ENCODE measurements at regions not wholly inside any gene's neighbourhood (a gene's known extent, or its start where the extent isn't known, plus 50 kb on each side); places are given as distances from the start of the nearest gene placed in this dataset.
A peak's percentile ranks its signal among the peaks of the same experiment; 100 is the strongest.

- no peaks in the 10 kb centered on the region for H3K23me2 ChIP-seq (ENCODE audit: insufficient read length, low read depth, low read length, poor library complexity, severe bottlenecking)
- H3K27me3 Mint-ChIP-seq (ENCODE audit: low read depth): no peaks in the 10 kb centered on the region
- no peak overlapping the region for H3K14ac ChIP-seq (ENCODE audit: insufficient read depth, low read length)
- no peaks in the 10 kb centered on the region for H3K27me3 ChIP-seq (ENCODE audit: insufficient read depth, low read length)
- H2AFZ ChIP-seq (ENCODE audit: low read length): no peak overlapping the region
- H2BK5ac ChIP-seq (ENCODE audit: insufficient read length, low read length): no peak overlapping the region
- no peaks in the 10 kb centered on the region for H3K79me1 ChIP-seq (ENCODE audit: insufficient read depth, low read depth, low read length, poor library complexity, severe bottlenecking)
- DNase-seq: no peak
- H3T11ph ChIP-seq (ENCODE audit: low read length): no peak overlapping the region
- no peak overlapping the region for H2BK12ac ChIP-seq (ENCODE audit: insufficient read length, low read depth, low read length)
- H3K79me2 ChIP-seq (ENCODE audit: insufficient read depth, low read length): no peaks in the 10 kb centered on the region
- no peak overlapping the region for H4K8ac ChIP-seq (replicated peaks; ENCODE audit: insufficient read length, low read depth, low read length)
- H3K23ac ChIP-seq (ENCODE audit: insufficient read length, low read depth, low read length): no peak overlapping the region
- no peak overlapping the region for H3K4me2 ChIP-seq (ENCODE audit: insufficient read depth, insufficient read length, low read length)
- H3K27ac ChIP-seq (ENCODE audit: insufficient read length, low read depth, low read length): no peak overlapping the region
- TF ChIP-seq, protein P1, sequence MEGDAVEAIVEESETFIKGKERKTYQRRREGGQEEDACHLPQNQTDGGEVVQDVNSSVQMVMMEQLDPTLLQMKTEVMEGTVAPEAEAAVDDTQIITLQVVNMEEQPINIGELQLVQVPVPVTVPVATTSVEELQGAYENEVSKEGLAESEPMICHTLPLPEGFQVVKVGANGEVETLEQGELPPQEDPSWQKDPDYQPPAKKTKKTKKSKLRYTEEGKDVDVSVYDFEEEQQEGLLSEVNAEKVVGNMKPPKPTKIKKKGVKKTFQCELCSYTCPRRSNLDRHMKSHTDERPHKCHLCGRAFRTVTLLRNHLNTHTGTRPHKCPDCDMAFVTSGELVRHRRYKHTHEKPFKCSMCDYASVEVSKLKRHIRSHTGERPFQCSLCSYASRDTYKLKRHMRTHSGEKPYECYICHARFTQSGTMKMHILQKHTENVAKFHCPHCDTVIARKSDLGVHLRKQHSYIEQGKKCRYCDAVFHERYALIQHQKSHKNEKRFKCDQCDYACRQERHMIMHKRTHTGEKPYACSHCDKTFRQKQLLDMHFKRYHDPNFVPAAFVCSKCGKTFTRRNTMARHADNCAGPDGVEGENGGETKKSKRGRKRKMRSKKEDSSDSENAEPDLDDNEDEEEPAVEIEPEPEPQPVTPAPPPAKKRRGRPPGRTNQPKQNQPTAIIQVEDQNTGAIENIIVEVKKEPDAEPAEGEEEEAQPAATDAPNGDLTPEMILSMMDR (conservative IDR thresholded peaks at IDR 0.05): no peak
- H2AK5ac ChIP-seq (ENCODE audit: insufficient read length, low read length): no peak overlapping the region
- H2BK120ac ChIP-seq (ENCODE audit: low read depth, low read length, poor library complexity, severe bottlenecking): no peak overlapping the region
- H4K20me1 ChIP-seq (ENCODE audit: control insufficient read depth, insufficient read depth, insufficient read length): no peaks in the 10 kb centered on the region
- no CpG with 5 or more reads among the region's 1 CpG for WGBS (ENCODE audit: extremely low coverage, insufficient read length, low lambda C conversion rate)
- H3K4me1 Mint-ChIP-seq: peaks cover 3 to 7% of the 10 kb centered on the region in 2 experiments
- no peaks in the 10 kb centered on the region for H3K36me3 Mint-ChIP-seq (ENCODE audit: insufficient read depth in 1 of 3, low read depth in 3 of 3)
- H3K4me3 Mint-ChIP-seq: no peak overlapping the region
- no peak overlapping the region for H3K18ac ChIP-seq (ENCODE audit: insufficient read length, low read depth, low read length)
- H4K91ac ChIP-seq (ENCODE audit: insufficient read length, low read depth, low read length): no peak overlapping the region
- no peak overlapping the region for H3K56ac ChIP-seq (ENCODE audit: insufficient read length, low read depth, low read length)
- no peak overlapping the region for H2BK20ac ChIP-seq (ENCODE audit: low read depth, low read length, poor library complexity, severe bottlenecking)
- H3K9me3 ChIP-seq (ENCODE audit: control insufficient read depth, low read depth, low read length): no peaks in the 10 kb centered on the region
- no peak overlapping the region for H3K4ac ChIP-seq (ENCODE audit: low read depth, low read length)
- no peaks in the 10 kb centered on the region for H3K4me1 ChIP-seq (ENCODE audit: insufficient read depth, low read length)
- no peak overlapping the region for H2BK15ac ChIP-seq (ENCODE audit: low read depth, low read length)
- H4K5ac ChIP-seq (ENCODE audit: insufficient read length, low read depth, low read length): no peak overlapping the region
- no peak overlapping the region for H3K9ac ChIP-seq (ENCODE audit: extremely low read depth, insufficient read length, low read length)
- H3K27ac Mint-ChIP-seq: 0 out of 7 replicates have a peak overlapping the region, but pooled peaks of 2 of the 3 experiments have one; percentile 18 to 54
- no peaks in the 10 kb centered on the region for H3K9me3 Mint-ChIP-seq
These were observed 745.0 kb upstream of the ACO1 start for GRCh38 chr9:31639451-31639850.

All from H9 (cell line).